ENCODE measurements at regions not wholly inside any gene's neighbourhood (a gene's known extent, or its start where the extent isn't known, plus 50 kb on each side); places are given as distances from the start of the nearest gene placed in this dataset.

DNA sequence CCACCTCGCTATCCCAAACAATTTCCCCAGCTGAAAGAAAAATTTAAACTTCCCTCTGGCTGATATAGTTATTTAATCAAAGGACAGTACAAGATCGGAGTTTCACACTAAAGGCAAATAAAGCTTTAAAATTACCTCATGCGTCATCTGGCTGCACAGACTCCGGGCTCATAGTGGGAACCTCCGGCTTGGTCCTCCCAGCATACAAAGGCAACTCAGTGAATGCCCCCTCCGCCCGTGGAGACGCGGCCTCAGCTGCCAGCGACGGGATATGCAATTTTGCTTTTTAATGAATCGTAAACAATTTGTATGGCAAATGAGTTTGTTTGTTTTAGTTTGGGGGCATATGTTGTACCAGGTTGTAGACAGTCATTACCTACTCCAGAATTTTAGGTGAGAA, 214.6 kb upstream of the NFIA start:
- H3K27ac ChIP-seq (replicated peaks): no peak overlapping the region
- H3K27me3 ChIP-seq (ENCODE audit: insufficient read depth, poor library complexity, severe bottlenecking): no peaks in the 10 kb centered on the region
- no peak overlapping the region for H3K4me3 ChIP-seq (replicated peaks; ENCODE audit: insufficient read depth, low read length)
- TF ChIP-seq SPI1 (IDR thresholded peaks at IDR 0.05; ENCODE audit: borderline replicate concordance, low read depth): no peak
- no peak for TF ChIP-seq GABPA (IDR thresholded peaks at IDR 0.05; ENCODE audit: low read depth)
- TF ChIP-seq, protein P1, sequence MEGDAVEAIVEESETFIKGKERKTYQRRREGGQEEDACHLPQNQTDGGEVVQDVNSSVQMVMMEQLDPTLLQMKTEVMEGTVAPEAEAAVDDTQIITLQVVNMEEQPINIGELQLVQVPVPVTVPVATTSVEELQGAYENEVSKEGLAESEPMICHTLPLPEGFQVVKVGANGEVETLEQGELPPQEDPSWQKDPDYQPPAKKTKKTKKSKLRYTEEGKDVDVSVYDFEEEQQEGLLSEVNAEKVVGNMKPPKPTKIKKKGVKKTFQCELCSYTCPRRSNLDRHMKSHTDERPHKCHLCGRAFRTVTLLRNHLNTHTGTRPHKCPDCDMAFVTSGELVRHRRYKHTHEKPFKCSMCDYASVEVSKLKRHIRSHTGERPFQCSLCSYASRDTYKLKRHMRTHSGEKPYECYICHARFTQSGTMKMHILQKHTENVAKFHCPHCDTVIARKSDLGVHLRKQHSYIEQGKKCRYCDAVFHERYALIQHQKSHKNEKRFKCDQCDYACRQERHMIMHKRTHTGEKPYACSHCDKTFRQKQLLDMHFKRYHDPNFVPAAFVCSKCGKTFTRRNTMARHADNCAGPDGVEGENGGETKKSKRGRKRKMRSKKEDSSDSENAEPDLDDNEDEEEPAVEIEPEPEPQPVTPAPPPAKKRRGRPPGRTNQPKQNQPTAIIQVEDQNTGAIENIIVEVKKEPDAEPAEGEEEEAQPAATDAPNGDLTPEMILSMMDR (IDR thresholded peaks at IDR 0.05; ENCODE audit: insufficient read depth, low read length): no peak
- no peak for TF ChIP-seq POLR2AphosphoS5 (IDR thresholded peaks at IDR 0.05; ENCODE audit: low read depth)
- no peak for TF ChIP-seq REST (IDR thresholded peaks at IDR 0.05; ENCODE audit: insufficient replicate concordance, low read depth)
- no peak for DNase-seq (ENCODE audit: low read depth in 1 of 2, low spot score in 1 of 2)

DNA sequence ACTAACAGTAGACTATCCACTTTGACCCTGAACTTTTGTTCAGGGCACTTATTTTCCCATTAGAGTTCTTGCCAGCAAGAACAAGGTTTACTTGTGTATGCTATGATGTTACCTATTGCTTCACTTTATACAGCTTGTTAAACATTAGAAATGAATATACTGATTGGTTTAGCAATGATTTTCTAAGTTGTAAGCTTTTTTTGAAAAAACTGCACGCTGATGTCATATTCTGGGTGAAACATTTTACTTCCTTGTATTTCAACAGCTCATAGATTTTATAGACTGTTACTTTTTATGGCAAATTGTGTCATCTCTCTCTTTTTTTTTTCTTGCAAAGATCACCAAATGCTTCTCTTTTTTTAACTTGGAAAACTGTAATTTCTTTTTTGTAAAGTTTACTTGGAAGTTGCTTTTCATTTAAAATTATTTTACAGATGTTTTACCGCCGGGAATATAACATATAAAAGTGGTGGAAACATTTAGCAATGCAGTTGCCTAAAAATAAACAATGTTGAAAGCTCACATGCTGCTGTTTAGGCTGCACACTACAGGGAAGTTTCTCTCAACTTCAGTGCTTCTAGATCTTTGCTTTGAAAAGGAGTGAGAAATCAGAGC, 215.3 kb upstream of the NFIA start:
- Histone ChIP-seq H3K27ac (replicated peaks) (no peak overlapping the region), H3K4me3 (replicated peaks; ENCODE audit: insufficient read depth, low read length) (no peak overlapping the region), H3K27me3 (ENCODE audit: insufficient read depth, poor library complexity, severe bottlenecking) (no peaks in the 10 kb centered on the region)
- no peak for TF ChIP-seq GABPA (IDR thresholded peaks at IDR 0.05; ENCODE audit: low read depth)
- TF ChIP-seq, protein P1 (IDR thresholded peaks at IDR 0.05; ENCODE audit: insufficient read depth, low read length): no peak
- TF ChIP-seq POLR2AphosphoS5 (IDR thresholded peaks at IDR 0.05; ENCODE audit: low read depth): no peak
- TF ChIP-seq SPI1 (IDR thresholded peaks at IDR 0.05; ENCODE audit: borderline replicate concordance, low read depth): no peak
- no peak for TF ChIP-seq REST (IDR thresholded peaks at IDR 0.05; ENCODE audit: insufficient replicate concordance, low read depth)
- DNase-seq (ENCODE audit: low read depth in 1 of 2, low spot score in 1 of 2): no peak

DNA sequence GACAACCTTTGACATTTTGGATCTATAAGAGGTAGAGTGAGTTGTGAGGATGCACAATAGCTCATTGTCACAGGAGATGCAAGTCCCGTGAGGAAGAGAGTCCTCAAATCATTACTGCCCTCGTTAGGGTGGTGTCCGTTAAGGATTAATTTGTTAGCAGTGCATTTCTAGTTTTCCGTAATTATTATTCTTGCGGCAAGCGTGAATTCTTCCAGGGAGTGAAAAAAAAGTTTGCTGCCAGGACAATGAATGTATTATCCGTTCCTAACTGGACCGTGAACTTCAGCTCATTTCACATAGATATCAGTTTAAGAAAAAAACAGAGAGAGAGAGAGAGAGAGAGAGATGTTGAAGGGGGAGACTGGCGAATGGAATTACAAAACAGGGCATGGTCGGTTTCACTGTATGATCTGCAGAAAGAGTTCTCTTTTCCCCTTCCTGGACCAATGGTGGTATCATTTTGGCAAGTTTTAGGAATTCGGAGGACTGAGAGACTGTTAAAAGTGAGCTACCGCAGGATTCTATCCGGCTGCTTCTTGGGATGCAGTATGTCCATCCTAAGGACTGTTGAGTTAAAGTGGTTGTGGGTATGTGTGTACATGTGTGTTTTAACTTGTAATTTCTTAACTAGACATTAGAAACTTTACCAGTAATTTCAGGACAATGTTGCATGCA, 216.0 kb upstream of the NFIA start:
- no peak for DNase-seq (ENCODE audit: low read depth in 1 of 2, low spot score in 1 of 2)
- Histone ChIP-seq H3K4me3 (replicated peaks; ENCODE audit: insufficient read depth, low read length) (no peak overlapping the region), H3K27me3 (ENCODE audit: insufficient read depth, poor library complexity, severe bottlenecking) (no peaks in the 10 kb centered on the region), H3K27ac (replicated peaks) (no peak overlapping the region)
- TF ChIP-seq SPI1 (IDR thresholded peaks at IDR 0.05; ENCODE audit: borderline replicate concordance, low read depth): no peak
- TF ChIP-seq POLR2AphosphoS5 (IDR thresholded peaks at IDR 0.05; ENCODE audit: low read depth): no peak
- TF ChIP-seq, protein P1 (IDR thresholded peaks at IDR 0.05; ENCODE audit: insufficient read depth, low read length): no peak
- TF ChIP-seq GABPA (IDR thresholded peaks at IDR 0.05; ENCODE audit: low read depth): no peak
- TF ChIP-seq REST (IDR thresholded peaks at IDR 0.05; ENCODE audit: insufficient replicate concordance, low read depth): no peak

All from HL-60 (cell line).